Stimulated activated naive CD4-positive, alpha-beta T cell (primary cell): ENCODE measurements at regions not wholly inside any gene's neighbourhood (a gene's known extent, or its start where the extent isn't known, plus 50 kb on each side); places are given as distances from the start of the nearest gene placed in this dataset.
"Not testable (repeated sequence)": the region's sequence is repeated elsewhere in the genome, so short reads cannot be mapped to it uniquely, and the experiment has no call there.

Experiments
- DNase-seq, 6 experiments: peaks; one replicate each; lab custom pipeline; 2025; lab: John Stamatoyannopoulos, UW

DNA sequence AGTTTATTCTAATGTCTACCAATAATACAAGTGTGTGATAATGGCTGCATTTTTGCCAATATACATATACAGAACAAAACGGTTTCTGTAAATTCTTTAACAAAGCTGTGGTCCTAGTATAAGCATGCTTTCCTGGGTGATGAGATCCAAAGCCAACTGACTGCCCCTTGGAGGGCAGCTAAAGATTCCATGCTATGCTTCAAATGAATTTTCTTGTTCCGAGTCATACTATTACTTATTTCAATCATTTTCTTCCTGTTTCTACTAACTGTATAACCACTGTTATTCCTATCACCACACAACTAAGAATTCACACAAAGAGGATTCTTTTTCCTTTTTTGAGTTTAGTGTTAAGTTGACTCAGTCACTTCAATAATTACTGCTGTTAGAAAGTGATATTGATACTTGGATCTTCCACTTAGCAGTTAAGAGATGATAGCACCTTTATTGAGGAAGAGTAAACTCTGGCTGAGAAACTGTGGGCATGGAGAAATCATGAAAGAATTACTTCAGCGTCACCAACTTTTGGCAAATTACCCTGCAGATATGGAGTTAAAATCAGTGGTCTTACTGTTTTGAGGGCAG, 197.5 kb downstream of the ARL4A start:
- no peak for DNase-seq

DNA sequence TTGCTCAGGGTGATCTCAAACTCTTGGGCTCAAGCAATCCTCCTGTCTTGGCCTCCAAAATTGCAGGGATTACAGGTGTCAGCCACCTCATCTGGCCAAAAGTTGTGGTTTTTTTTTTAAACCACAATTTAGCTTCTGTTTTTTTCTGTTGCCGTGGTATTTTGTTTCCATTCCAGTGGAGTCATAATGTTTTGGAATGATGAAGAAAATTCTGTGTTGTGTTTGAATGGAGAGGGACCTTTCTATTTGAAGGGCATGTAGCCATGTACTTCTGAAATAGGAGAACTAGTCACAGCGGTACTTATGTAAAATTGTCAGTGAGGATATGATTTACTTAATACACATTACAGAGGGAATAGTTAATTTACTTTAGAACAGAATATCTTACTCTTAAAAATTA, 201.3 kb downstream of the ARL4A start:
- no peak for DNase-seq

DNA sequence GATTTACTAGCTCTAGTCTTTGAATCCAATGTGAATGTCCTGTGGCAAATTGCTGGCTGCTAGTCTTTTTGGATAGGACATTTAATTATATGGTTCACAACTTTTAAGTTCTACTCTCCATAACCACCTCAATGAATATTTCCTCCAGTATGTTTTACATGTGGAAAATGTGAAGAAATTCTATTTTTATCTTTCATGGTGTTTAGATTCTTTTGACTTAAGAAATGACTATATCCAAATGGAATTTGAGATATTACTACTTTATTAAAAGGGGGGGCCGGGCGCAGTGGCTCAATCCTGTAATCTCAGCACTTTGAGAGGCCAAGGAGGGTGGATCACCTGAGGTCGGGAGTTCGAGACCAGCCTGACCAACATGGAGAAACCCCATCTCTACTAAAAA, 202.0 kb downstream of the ARL4A start:
- no peak for DNase-seq

DNA sequence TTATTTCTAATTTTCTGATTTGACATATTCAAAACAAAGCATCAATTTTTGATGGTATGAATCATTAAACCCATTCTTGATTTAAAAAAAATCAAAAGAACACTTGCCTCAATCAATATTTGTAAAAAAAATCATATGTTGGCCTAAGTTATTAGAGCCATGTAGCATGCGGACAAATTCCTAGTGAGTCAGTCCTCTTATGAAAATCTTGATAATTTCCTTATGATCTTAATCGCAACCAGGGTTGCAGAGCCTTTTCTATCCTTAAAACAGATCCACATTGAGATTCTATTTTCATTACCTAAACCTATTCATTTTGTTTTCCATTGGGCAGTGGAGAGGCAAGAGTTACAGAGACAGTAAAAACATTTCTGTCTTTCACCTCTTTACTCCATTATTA, 203.2 kb downstream of the ARL4A start:
- DNase-seq, result no peak

DNA sequence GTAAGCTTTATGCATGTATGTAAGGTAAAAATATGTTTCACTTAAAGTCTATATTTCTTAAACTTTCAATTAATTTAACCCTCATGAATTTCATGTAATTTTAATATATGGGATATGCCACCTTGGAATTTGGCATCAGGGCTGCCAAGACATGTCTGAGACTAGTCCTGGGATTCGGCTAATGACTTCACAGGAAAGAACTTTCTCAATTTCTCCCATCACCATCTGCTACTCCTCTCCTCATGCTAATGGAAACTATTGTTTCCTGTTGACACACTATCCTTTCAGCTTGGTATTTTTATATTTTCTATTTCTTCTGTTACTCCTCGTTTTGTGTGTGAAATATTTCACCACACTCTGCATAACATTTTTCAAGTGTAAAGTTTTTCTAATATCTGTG, 205.9 kb downstream of the ARL4A start:
- DNase-seq, result no peak

DNA sequence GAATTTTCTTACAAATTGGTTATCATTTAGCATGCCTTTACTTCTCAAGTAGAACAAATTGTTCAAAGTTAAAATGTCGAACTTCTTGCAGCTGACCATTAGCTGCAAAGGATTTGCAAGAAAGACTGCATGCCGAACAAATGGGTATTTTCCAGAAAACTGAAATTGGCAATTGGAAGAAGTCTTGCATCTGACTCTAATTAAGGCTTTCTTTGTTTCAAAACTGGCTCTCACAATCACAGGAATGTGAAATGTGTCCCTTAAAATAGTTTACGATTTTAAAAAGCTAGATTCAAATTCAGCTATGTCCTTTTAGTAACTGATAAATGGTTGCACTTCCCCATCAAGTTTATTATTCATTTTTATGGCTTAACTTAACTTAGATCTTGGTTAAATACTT, 207.9 kb downstream of the ARL4A start:
- no peak for DNase-seq

DNA sequence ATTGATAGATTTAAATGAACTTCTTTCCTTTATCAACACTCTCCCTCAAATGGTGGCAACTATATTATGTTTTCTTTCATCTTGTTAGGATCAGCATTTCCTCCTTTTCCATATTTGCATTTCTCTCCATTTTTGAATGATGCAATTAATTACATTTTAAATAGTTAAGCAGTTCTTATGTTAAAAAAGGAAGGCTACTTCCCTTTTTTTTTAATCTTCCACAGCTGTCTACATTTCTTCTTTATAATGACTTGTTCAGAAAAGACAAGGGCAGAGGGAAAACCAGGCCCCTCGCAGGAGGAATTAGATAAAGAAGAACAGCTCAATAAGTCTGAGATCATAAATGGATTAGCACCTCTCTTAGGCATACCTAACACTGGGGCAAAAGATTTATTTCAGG, 208.9 kb downstream of the ARL4A start:
- no peak for DNase-seq

DNA sequence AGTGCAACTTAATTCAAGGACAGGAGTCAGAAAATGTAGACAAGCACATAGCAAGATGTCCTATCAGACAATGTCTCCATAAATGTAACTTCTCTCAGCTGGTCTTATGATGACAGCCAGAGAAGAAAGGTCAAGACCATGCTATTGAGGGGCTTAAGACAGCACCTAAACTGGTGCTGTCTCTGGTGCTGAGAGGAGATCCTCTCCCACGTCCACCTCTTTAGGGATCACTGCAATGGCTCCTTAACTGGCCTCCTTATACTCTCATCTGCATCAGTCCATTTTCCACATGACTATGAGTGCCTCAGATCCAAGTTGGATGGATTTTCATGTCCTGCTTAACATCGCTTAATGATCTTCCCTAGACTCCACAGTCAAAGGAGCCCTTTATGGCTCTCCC, 210.6 kb downstream of the ARL4A start:
- DNase-seq, result no peak

DNA sequence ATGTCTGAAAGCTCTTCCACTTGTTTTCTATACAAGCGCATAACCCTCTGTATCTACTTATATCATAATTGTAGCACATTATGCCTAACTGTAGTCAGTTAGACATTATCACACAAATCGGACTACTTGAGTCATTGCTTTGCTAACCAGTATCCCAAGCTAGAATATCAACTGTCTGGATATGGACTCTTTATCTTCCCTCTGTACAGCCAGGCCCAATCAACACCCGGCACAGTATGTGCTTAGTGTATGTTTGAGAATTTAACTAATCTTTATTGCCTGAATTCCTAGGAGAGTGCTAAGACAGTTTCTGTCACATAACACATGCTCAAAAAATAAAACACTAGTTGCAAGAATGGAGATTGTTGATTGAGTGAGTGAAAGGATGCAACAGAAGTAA, 211.2 kb downstream of the ARL4A start:
- DNase-seq, result no peak

DNA sequence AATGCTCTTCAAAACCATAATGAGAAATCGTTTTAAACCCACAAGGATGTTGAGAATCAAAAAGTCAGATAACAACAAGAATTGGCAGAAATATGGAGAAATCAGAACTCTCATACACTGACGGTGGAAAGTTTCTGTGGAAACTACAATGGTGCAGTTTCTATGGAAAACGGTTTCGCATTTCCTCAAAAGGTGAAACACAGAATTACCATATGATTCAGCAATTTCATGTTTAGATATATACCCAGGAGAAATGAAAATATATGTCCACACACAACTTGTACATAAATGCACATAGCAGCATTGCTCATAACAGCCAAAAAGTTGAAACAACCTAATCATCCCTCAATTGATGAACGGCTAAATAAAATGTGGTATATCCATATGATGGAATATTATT, 218.2 kb downstream of the ARL4A start:
- no peak for DNase-seq

DNA sequence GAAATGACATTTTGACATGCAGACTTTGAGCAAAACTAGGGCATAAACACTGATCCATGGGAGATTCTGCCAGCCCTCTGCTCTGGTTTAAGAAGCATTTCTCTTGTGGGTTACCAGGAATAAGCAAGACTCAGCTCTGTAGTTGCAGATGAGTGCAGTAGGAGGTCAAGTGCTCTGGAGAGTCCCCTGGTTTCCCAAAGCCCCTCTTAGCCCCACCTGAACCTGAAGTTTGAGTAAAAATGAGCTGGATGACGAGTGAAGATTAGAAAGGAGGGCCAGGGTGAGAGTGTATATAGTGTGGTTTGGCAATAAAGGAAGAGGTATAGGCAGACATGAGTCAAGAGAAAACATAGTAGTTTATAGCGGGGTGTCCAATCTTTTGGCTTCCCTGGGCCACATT, 220.3 kb downstream of the ARL4A start:
- no peak for DNase-seq

DNA sequence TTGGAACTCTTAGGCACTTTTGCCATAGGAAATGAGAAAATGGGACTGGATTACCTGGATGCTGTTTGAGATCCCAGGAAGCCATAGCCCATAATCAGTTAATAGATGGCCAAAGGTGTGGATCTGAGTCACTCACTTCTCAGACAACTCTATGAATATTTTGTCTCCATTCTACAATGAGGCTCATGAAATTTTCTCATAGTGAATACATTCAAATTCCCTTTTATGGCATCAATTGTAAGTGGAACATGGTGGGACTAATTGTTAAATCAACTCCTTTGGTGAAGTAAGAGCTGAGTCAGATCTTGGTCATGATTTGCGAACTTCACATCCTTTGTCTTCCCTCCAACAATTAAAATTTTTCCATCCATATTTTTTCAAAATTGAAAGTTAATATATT, 222.1 kb downstream of the ARL4A start:
- no peak for DNase-seq

DNA sequence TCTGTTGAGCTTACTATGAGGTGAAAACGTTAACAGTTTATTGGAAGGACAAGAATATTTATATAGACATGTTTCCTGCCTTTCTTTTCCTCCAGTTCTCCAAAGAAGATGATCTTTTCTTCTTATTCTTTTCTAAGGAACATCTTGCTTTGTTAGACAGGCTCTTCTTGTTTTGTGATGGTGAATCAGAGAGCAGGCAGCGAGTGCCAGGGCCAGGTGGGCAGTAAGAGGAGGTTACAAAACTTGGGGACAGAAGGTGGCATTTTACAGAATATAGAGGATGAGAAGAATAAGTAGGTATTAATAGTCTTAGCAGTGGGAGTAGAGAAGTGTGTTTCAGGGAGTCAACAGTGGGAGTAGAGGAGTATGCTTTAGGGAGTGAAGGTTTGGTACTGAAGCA, 223.6 kb downstream of the ARL4A start:
- DNase-seq, result no peak

DNA sequence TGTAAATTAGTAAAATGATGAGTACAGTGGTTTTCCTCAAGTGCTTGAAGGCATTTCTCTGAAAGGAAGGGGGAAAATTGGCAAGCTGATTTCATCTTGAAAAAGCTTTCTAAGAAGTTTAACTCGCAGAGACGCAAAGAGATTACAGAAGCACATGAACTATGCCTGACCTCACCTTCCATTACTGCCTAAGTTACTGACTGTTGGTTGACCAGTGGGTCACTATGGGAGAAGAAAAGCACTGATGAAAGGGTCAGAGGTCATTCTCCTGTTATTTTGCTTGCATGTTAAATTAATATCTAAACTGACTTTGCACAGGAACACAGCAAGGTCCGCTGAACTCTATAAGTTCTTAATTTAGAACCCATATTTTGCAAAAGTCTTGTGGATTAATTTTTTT, 225.6 kb downstream of the ARL4A start:
- DNase-seq, result no peak

DNA sequence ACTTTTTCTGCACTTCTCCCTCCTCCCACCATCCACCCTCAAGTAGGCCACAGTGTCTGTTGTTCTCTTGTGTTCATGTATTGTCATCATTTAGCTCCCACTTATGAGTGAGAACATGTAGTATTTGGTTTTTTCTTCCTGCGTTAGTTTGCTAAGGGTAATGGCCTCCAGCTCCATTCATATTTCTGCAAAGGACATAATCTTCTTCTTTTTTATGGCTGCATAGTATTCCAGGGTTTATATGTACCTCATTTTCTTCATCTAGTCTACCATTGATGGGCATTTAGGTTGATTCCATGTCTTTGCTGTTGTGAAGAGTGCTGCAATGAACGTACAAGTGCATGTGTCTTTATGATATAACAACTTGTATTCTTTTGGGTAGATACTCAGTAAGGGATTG, 230.4 kb downstream of the ARL4A start:
- DNase-seq, result no peak

DNA sequence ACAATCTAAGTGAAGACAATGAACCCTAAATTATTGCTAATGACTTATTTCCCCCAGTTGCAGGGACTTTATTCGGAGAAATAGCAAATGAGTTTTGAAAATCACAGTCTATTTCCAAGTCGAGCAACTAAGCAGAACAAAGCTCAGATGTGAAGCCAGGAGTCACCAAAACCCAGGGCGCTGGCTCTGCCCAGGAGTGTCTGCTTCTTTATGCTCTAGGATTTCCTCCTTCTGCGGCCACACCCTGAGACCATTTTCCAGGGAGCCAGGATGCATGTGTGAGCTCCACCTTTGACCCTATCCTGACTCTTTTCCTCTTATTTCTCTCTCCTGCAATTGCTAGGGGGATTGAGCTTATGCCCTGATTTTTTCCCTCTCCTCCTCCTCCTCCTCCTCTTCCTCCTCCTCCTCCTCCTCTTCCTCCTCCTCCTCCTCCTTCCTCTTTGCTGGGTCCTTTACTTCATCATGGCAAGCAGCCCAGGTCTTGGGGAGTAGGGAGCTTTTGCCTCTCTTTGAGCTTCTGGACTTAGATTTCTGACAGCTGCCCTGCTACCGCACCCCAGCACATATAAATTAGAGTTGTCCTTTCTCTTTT, 234.4 kb downstream of the ARL4A start:
- DNase-seq, result no peak

DNA sequence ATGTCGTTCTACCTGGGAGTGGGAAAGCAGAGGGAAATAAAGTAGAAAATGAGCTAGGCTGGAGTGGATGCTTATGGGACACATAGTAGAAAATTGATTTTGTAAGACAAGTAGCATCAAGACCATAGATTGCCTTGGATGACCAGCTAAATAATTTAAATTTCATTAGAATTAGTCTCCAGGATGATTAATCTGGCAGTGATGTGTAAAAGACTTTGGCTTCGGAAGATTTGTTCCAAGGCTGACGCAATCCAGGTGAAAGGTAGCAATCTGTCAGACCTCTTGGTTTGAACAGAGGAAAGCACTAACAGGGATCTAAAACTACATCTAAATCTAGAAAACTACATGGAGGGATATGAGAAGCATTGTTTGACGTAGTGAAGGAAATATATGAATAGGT, 236.5 kb downstream of the ARL4A start:
- DNase-seq, result no peak

DNA sequence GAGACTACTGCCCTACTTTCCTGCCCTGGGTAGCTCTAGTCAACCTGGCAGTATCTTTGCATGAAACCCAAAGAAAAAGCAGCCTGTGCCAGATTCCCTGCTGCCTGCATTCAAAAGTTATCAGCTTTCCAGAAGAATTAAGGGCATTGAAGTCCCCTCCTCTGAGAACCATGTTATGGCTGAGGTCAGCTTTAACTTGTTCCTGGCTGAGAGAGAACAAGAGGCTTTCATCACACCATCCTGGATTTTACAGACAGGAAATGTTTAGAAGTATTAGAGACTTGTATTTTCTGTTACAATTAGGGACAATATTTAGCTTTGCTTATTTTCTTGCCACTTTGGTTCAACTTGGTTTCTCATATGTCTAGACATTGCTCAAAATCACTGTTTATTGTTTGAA, 238.8 kb downstream of the ARL4A start:
- no peak for DNase-seq

DNA sequence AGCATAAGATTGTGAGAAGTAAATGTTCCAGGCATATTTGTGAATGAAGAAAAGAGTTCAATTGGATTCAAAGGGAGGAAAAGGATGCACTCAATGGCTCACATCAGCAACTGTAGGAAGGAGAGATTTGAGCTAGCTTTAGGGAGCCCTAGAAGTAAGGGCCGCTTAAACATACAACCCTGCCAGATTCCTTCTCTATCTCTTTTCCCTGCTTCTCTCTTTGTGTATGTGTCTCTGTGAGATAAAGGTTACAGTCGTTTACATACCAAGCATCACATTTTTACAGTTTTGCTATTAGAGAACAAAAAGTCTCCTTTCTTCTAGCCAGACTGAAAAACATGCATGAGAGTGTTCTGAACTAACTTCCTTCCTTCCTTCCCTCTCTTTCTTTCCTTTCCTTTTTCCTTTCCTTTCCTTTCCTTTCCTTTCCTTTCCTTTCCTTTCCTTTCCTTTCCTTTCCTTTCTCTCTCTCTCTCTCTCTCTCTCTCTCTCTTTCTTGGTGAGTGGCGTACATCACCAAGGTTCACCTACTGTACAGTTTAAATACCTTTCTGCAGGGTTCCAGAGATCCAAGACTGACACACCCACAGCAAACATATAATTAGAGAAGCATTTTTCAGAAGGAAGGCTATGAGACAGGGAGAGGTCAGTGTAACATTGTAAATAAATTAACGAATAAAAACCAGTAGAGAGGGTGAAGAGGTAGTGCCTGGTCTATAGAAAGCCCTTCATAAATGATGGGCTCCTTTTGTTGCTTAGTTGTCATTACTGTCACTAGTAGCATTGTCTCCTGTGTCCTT, 240.4 kb downstream of the ARL4A start:
- DNase-seq, result no peak

DNA sequence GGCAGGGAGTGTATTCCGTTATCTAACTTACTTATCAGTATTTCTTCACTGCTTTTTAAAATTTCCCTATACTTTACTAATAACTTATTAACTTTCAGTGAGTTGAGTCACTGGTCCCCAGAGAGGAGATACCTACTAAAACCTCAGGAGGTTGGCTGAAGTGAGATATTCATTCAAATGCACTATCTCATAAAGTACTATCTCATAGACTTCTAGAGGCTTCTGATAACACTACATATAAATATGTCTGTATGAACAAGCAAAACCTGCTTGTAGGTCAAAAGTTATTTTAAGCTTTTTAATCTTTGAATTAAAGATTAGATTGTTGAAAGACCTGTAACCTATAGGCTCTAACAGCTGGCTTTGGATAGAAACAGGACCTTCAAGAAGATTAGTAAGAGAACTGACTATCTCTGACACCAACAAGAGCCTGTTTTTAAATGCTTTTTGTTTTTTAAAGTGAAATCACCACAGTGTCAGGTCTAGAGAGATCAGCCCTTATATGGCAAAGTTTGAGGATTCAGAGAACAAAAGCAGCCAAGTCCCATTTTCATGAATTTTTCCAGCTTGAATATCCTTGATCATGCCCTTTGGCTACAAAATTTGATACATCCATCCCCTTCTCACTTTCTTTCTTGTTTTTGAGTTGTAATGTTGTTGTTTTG, 242.2 kb downstream of the ARL4A start:
- no peak for DNase-seq

DNA sequence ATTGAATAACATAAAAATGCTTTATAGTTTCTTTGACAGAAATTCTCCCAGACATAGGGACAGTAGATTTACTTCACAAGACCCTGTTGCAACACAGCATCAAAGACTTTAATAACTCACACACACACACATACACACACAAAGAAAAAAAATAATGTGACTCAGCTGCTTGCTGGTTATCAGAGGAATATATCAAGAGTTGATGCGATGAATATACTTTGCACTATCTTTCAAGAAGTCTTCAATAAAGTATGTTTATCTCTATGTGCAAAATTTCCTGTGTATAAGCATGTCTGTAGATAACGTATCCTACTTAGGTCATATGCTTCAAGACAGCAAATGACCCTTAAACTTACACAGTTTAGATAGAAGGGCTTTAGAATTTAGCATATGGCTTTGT, 243.1 kb downstream of the ARL4A start:
- DNase-seq, result no peak

DNA sequence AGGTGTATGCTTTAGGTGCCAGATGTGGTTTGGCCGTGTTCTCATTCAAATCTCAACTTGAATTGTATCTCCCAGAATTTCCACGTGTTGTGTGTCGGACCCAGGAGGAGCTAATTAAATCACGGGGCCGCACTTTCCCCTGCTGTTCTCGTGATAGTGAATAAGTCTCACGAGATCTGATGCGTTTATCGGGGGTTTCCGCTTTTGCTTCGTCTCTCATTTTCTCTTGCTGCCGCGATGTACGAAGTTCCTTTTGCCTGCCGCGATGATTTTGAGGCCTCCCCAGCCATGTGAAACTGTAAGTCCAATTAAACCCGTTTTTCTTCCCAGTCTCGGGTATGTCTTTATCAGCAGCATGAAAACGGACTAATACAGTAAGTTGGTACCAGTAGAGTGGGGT, 244.0 kb downstream of the ARL4A start:
- DNase-seq, result not testable (repeated sequence)

DNA sequence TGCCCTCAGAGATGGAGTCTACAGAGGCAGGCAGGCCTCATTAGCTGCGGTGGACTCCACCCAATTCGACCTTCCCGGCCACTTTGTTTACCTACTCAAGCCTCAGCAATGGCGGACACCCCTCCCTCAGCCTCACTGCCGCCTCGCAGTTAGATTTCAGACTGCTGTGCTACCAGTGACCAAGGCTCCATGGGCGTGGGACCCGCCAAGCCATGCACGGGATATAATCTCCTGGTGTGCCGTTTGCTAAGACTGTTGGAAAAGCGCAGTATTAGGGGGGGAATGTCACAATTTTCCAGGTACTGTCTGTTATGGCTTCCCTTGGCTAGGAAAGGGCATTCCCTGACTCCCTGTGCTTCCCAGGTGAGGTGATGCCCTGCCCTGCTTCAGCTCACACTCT, 252.3 kb downstream of the ARL4A start:
- no peak for DNase-seq
